Superior temporal gyrus (tissue), 1 donor: ENCODE measurements at regions not wholly inside any gene's neighbourhood (a gene's known extent, or its start where the extent isn't known, plus 50 kb on each side); places are given as distances from the start of the nearest gene placed in this dataset.

Experiments
- DNase-seq: peaks from one replicate; pipeline ENCODE4 v3.0.0-alpha.2; 2016; ENCODE audit errors: extremely low spot score

- DNase-seq = no peak
These were observed 302.7 kb downstream of the MAP2K6 start for GRCh38 chr17:69717214-69717613.

DNA sequence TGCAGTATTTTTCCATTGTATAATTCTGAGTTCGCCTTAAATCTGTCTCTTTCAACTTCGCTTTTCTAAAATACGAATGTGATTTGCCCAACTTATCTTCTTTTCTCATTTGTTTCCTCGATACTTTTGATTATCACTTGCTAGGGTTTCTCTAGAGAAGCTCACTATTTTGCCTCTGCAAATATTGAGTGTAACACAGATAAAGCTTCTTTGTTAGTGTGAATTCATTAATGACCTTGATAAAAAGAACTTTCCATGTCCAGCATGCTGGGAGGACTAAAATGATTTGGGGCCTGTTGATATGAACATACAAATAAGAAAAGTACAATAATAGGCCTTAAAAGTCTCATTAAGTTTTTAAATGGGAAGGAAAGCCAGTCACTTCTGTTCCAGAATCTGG, 303.3 kb downstream of the MAP2K6 start:
- DNase-seq = peak; percentile 21

DNA sequence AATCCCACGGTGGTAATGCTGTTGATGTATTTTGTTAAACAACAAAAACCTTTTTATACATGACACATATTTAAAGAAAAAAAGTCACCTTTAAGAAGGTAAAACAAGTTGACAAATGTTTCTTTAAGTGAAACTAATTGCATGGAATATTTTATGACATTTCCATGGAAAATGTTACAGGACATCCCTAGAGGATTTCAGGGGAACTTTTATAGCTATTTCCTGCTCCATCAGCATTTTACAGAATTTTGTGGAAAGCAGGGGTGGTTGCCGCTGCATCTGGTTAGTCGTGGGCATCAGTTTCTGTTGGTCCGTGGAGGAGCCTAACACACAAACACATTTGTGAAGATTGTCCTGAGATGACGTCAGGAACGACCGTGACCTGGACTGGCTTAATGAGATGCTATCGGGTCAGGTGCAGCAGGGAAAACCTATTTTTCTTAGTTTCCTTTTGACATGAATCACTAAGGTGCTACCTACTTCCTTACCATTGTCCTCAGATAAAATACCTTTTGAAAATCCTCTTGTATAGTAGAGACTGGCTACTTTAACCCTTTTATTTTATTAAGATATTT, 305.1 kb downstream of the MAP2K6 start:
- DNase-seq = no peak

DNA sequence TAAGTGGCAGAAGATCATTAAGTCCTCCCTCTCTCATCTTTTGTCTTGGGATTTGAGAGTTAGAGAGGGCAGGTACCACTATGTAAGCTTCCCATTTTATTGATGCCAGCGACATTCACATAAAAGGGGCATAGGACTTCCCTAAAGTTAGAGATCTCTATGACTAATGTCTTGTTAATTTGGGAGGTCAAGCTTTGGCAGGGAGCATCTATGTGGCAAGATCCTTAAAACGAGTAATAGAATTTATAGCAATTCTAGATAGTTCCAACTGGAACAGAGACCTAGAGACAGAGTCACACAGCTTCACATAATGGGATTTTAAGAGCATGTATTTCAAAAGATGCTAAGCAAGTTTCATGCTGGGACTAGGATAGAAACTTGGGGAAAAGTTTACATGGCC, 308.0 kb downstream of the MAP2K6 start:
- DNase-seq = no peak

- DNase-seq = no peak
These were observed 308.8 kb downstream of the MAP2K6 start for GRCh38 chr17:69723316-69723715.

- no peak for DNase-seq
These were observed 309.2 kb downstream of the MAP2K6 start for GRCh38 chr17:69723741-69724140.

DNA sequence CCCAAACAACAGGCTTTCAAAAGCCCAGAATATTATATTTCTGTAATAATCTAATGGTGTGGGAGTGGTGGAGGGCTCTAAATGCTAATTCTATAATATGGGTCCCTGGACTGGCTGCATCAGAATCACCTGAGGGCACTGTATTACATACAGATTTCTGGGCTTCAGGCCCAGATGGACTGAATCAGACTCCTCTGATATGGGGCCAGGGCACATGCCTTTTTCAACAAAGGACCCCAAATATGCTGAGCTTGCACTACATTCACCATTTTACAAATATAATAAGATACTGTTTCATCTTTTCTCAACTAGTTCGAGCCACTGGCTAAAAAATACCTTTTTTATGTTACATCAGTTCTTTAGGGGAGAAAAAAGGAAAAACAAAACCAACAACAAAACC, 309.7 kb downstream of the MAP2K6 start:
- DNase-seq = no peak

DNA sequence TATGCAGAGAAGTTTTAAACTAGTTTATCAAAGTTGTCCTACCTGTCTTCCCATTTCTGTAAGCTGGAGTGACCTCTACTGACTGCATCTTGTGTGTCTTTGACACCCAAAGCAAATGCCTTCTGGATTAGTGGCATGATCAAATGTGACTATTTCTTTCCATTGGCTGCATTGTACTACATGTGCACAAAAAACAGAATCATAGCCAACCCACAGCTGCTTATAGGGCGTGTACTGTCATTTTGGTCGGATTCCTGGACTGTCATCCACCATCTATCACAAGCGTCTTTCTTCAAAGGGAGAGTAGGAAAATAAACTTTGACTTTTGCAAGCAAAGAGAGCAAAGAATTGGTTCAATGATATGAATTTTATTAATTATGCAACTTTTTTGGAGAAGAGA, 310.6 kb downstream of the MAP2K6 start:
- no peak for DNase-seq

DNA sequence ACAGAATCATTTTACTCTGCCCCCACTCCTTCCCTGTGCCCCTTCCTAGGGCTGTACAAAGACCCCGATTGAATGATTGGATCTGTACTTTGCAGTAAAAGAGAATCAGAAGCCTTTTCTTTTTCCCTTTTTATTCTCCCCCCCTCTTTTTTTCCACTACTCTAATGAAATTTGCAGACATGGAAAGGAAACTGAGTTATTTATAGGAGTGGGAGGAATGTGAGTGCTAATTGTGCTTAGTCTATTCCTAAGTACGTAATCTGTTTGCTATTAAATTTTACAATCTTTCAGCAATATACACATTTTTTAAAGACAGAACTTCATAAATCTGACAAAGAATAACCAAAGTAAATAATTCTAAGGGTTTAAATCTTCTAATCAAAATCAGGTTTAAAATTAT, 314.3 kb downstream of the MAP2K6 start:
- no peak for DNase-seq

DNA sequence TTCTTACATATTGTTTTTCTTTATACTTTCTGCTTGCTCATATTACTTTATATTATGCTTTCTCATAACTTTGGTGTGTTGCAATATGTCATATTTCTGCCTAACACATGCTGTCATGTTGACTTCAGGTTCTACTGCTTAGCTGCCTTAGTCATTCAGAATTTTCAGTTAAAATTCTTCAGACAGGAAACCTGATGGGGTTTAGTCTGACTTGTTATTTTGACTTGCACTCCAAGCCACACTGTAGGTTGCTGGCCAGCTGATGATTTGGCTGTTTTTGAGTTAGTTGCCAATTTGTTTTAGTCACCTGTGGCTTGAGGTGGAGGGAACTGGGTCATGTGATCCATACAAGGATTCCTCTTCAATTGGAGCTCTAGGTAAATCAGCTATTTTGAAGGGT, 315.4 kb downstream of the MAP2K6 start:
- DNase-seq = no peak

DNA sequence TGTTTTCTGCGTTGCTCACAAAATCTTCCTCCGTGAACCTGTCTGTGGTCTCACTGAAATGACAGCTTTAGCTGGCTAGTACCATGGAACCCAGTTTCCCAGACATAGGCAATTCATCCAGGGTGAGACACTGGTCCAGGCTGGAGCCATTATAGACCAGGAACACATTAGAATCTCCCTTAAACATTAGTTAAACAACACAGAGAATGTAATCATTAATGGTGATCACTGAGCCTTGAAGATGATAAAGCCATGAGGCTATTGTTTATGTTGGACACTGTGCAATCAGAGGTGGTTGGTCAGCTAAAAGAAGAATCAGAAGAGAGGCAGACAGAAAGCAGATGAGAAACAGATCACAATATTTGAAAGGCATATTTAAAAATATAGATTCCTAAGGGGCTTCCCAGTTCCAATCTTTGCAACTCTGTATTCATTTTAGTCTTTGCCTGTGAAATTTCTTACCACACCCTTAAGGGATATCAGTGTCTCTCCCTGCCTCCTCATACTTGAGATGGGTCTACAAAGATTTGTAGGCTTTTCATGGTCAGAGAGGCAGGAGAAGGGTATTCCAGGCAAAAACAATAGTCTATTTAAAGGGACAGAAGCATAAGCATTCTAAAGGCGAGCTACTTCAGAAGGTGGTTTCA, 317.9 kb downstream of the MAP2K6 start:
- DNase-seq = no peak

- DNase-seq = peak; percentile 31
These were observed 318.9 kb downstream of the MAP2K6 start for GRCh38 chr17:69733171-69734012.

DNA sequence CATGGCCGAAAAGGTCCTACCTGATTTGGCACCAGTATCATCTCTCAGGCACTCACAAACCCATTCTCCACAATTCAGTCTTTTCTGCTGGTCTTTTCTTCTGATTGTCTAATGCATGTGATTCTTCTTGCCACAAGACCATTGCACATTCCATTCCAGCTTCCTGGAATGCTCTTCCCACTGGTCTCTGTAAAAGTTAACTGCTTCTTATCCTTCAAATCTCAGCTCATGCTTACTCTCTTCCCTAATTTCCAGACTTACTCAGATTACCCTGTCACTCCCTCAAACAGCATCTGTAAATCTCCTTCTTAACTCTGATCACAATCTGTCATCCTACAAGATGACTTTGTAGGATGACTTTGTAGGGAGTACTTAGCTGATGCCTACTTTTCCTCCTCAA, 320.2 kb downstream of the MAP2K6 start:
- no peak for DNase-seq

GRCh38 chr17:69735285-69735684, 320.8 kb downstream of the MAP2K6 start:
- no peak for DNase-seq

GRCh38 chr17:69743091-69743490, 328.6 kb downstream of the MAP2K6 start:
- DNase-seq = no peak

GRCh38 chr17:69744512-69745070, 330.1 kb downstream of the MAP2K6 start:
- DNase-seq = no peak

GRCh38 chr17:69749911-69750310, 325.1 kb upstream of the KCNJ16 start:
- no peak for DNase-seq

DNA sequence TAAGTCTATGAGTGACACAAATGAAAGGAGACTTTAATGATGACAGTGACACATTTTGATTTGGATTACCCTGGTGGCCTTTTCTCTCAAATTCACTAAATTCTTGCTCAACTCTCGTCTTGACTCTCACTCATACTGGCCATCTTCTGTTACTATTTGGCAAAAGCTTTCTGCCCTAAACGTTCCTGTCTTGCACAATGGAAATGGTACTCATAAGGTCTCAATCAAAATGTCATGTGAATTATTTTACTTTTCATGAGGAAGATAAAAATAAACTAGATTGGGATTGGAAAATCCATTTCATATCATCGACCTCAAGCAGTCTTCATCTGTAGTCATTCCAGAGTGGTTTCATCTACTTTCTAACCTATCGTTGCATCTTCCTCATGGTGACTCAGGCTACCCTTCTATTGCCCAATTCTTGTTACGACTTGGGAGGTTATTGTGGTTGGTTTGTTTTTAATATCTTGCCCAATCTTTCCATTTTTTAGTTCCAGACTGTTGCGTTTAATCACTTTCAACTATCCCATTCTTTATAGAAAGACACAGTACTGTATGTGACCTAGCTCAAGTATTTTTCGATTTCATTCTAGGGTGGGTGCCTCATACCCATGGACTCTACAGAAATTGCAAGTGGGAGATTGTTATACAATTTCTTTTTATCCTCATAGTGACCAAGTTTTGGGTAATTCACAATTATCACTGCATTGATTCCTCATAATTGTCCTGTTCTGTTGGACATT, 317.2 kb upstream of the KCNJ16 start:
- no peak for DNase-seq

DNA sequence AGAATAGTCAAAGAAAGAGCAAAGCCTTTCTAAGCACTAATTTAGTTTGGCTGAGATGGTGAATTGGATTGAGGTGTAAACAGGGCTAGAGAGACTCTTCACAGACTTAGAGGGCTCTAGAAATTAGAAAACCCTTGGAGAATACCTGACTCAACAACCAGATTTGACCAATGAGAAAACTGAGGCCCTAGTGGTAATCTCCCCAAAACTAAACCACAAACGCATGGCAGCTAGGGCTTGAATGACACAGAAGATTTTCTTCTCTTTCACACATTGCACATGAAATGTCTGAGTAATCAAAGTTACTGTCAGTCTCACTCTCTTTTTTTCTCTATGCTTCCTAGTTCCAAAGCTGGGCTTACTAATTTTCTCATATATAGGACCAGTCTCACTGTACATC, 314.5 kb upstream of the KCNJ16 start:
- no peak for DNase-seq

DNA sequence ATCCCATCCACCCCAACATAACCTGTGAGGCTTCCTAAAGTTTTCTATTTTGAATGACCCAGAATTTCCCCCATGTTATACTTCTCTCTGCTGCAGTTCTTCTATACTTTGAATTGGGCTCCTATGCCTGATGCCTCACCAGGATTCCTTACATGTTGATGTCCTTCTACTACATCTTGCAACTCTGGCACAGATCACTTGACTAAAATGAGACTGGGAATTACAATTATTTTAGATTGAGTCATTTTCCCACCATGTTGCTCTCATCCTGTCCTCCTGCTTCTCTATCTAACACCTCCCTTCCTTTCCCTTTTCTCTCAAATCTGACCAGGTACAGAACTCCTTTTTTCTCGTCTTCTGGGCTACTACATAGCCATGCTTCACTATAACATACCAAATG, 314.0 kb upstream of the KCNJ16 start:
- no peak for DNase-seq

GRCh38 chr17:69761767-69762321, 313.2 kb upstream of the KCNJ16 start:
- DNase-seq = no peak

GRCh38 chr17:69762359-69762758, 312.7 kb upstream of the KCNJ16 start:
- DNase-seq = no peak
